OCI-LY7 (cell line): ENCODE measurements at regions not wholly inside any gene's neighbourhood (a gene's known extent, or its start where the extent isn't known, plus 50 kb on each side); places are given as distances from the start of the nearest gene placed in this dataset.

Experiments used
- CTCF ChIP-seq: fragments of 200-600 bp; sonication (generic); conservative IDR thresholded peaks from 2 replicates; pipeline ENCODE4 v1.5.1; 2014; ENCODE audit warnings: mild to moderate bottlenecking, antibody characterized with exemption, low read length, moderate library complexity, mixed read lengths
- EZH2phosphoT487 ChIP-seq: fragments of 200-600 bp; sonication (generic); IDR thresholded peaks from 2 replicates; pipeline ENCODE4 v1.6.1; 2018; ENCODE audit warnings: low read depth, borderline replicate concordance, mild to moderate bottlenecking, mixed run types, antibody characterized with exemption, low read length, moderate library complexity, mixed read lengths

GRCh38 chr17:33668516-33668915 is 375.4 kb upstream of the ASIC2 start:
- no peak for TF ChIP-seq CTCF
- TF ChIP-seq EZH2phosphoT487 = no peak
